ENCODE measurements at regions not wholly inside any gene's neighbourhood (a gene's known extent, or its start where the extent isn't known, plus 50 kb on each side); places are given as distances from the start of the nearest gene placed in this dataset.

DNA sequence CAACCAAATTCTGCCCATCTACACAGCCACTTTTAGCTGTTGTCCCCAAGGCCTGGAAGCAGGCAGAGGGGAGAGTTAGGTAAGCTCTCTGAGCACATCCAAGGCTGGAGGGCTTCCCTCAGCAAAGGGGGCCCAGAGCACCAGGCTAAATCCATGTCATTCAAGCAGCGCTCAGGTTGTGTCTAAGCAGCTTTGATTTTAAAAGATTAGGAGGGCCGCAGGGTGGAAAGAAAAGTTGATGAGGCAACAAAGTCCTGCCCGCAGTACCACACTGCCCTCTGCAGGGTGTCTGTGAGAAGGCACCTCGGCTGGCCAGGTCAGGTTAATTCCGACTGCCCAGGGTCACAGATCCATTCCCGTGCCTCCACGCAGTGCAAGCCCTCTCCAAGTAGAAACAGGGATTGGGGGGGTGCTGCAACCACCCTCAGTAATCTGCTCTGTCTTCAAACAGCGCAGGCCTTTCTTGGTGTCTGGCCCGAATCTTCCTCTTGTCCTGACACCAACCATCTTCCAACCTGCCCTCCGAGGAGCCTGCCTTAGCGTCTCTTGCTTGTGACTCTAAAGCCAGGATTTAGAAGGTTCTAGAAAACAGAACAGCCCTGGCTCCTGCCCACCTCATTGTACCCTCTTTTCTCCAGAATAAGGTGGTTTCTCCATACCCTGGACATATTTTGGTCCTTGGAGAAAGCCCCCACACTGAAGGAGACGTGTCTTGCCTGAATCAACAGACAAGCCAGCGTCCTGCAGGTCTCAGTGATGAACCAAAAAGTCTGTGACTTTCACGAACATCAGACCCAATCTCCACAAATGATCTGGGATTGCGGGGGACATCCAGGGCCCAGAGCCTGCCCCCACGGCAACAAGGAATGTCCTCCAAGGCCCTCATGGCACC is 289.2 kb downstream of the TNS1 start:
- TF ChIP-seq, protein P1, sequence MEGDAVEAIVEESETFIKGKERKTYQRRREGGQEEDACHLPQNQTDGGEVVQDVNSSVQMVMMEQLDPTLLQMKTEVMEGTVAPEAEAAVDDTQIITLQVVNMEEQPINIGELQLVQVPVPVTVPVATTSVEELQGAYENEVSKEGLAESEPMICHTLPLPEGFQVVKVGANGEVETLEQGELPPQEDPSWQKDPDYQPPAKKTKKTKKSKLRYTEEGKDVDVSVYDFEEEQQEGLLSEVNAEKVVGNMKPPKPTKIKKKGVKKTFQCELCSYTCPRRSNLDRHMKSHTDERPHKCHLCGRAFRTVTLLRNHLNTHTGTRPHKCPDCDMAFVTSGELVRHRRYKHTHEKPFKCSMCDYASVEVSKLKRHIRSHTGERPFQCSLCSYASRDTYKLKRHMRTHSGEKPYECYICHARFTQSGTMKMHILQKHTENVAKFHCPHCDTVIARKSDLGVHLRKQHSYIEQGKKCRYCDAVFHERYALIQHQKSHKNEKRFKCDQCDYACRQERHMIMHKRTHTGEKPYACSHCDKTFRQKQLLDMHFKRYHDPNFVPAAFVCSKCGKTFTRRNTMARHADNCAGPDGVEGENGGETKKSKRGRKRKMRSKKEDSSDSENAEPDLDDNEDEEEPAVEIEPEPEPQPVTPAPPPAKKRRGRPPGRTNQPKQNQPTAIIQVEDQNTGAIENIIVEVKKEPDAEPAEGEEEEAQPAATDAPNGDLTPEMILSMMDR (IDR thresholded peaks at IDR 0.05; ENCODE audit: low read depth, low read length, poor library complexity, severe bottlenecking) = peak; percentile 91
- no peak for TF ChIP-seq EZH2phosphoT487 (IDR thresholded peaks at IDR 0.05; ENCODE audit: borderline replicate concordance, low read length)

All from DOHH2 (cell line).